ENCODE measurements at regions not wholly inside any gene's neighbourhood (a gene's known extent, or its start where the extent isn't known, plus 50 kb on each side); places are given as distances from the start of the nearest gene placed in this dataset.

GRCh38 chr18:40882468-40882867, 1072.6 kb upstream of the PIK3C3 start:
- no peak for DNase-seq (ENCODE audit: low spot score)

GRCh38 chr18:40878371-40878770, 1076.7 kb upstream of the PIK3C3 start:
- DNase-seq (ENCODE audit: low spot score): no peak

- DNase-seq (ENCODE audit: low spot score): no peak
These were observed 1077.9 kb upstream of the PIK3C3 start for GRCh38 chr18:40877096-40877495.

GRCh38 chr18:40875101-40875615, 1079.9 kb upstream of the PIK3C3 start:
- DNase-seq (ENCODE audit: low spot score): no peak

GRCh38 chr18:40874233-40874632, 1080.8 kb upstream of the PIK3C3 start:
- no peak for DNase-seq (ENCODE audit: low spot score)

- peak; percentile 8 for DNase-seq (ENCODE audit: low spot score)
These were observed 1086.8 kb upstream of the PIK3C3 start for GRCh38 chr18:40868110-40868858.

- no peak for DNase-seq (ENCODE audit: low spot score)
These were observed 1087.6 kb upstream of the PIK3C3 start for GRCh38 chr18:40867459-40867858.

- DNase-seq (ENCODE audit: low spot score): no peak
These were observed 1088.1 kb upstream of the PIK3C3 start for GRCh38 chr18:40866968-40867367.

- DNase-seq (ENCODE audit: low spot score): no peak
These were observed 1088.9 kb upstream of the PIK3C3 start for GRCh38 chr18:40866013-40866645.

- DNase-seq (ENCODE audit: low spot score): no peak
These were observed 1090.2 kb upstream of the PIK3C3 start for GRCh38 chr18:40864846-40865245.

- no peak for DNase-seq (ENCODE audit: low spot score)
These were observed 1091.2 kb upstream of the PIK3C3 start for GRCh38 chr18:40863801-40864200.

- no peak for DNase-seq (ENCODE audit: low spot score)
These were observed 1094.8 kb upstream of the PIK3C3 start for GRCh38 chr18:40860189-40860588.

GRCh38 chr18:40855661-40856060, 1099.4 kb upstream of the PIK3C3 start:
- no peak for DNase-seq (ENCODE audit: low spot score)

GRCh38 chr18:40852406-40852805, 1102.6 kb upstream of the PIK3C3 start:
- DNase-seq (ENCODE audit: low spot score): no peak

- DNase-seq (ENCODE audit: low spot score): no peak
These were observed 1104.0 kb upstream of the PIK3C3 start for GRCh38 chr18:40851014-40851429.

- DNase-seq (ENCODE audit: low spot score): no peak
These were observed 1105.1 kb upstream of the PIK3C3 start for GRCh38 chr18:40849886-40850285.

GRCh38 chr18:40841467-40841866, 1113.6 kb upstream of the PIK3C3 start:
- no peak for DNase-seq (ENCODE audit: low spot score)

- DNase-seq (ENCODE audit: low spot score): no peak
These were observed 1114.0 kb upstream of the PIK3C3 start for GRCh38 chr18:40841063-40841462.

GRCh38 chr18:40832362-40832761, 1122.7 kb upstream of the PIK3C3 start:
- no peak for DNase-seq (ENCODE audit: low spot score)

GRCh38 chr18:40824291-40824690, 1130.7 kb upstream of the PIK3C3 start:
- no peak for DNase-seq (ENCODE audit: low spot score)

GRCh38 chr18:40821596-40822243, 1133.3 kb upstream of the PIK3C3 start:
- no peak for DNase-seq (ENCODE audit: low spot score)

- no peak for DNase-seq (ENCODE audit: low spot score)
These were observed 1142.0 kb upstream of the PIK3C3 start for GRCh38 chr18:40812981-40813515.

- DNase-seq (ENCODE audit: low spot score): peak; percentile 15
These were observed 1144.7 kb upstream of the PIK3C3 start for GRCh38 chr18:40810372-40810771.
